Cardiac muscle cell (in vitro differentiated cells and primary cell): ENCODE measurements at regions not wholly inside any gene's neighbourhood (a gene's known extent, or its start where the extent isn't known, plus 50 kb on each side); places are given as distances from the start of the nearest gene placed in this dataset.
"Not testable (repeated sequence)": the region's sequence is repeated elsewhere in the genome, so short reads cannot be mapped to it uniquely, and the experiment has no call there.

Source experiments
- DNase-seq, 2 donors: peaks; one replicate each; pipeline versions ENCODE4 v3.0.0 to v3.0.0-alpha.2; 2010 to 2017; ENCODE audit warnings: low read depth in 1 of 2, low spot score in 1 of 2
- H3K27ac ChIP-seq: fragments of 200-600 bp; sonication (generic); 2 replicates; pipeline ENCODE4 v1.5.1; 2016
- H3K27me3 ChIP-seq: fragments of 200-600 bp; sonication (generic); 2 replicates; pipeline ENCODE4 v1.6.0; 2016; ENCODE audit warnings: control low read depth
- H3K36me3 ChIP-seq: fragments of 200-600 bp; sonication (generic); 2 replicates; pipeline ENCODE4 v1.5.1; 2016; ENCODE audit warnings: control low read depth
- H3K4me1 ChIP-seq: fragments of 200-600 bp; sonication (generic); 2 replicates; pipeline ENCODE4 v1.8.1; 2017; ENCODE audit warnings: low read depth, mild to moderate bottlenecking, mixed run types
- H3K4me3 ChIP-seq: fragments of 200-600 bp; sonication (generic); 2 replicates; pipeline ENCODE4 v1.5.1; 2016; ENCODE audit warnings: mild to moderate bottlenecking
- H3K9me3 ChIP-seq: fragments of 200-600 bp; sonication (generic); 2 replicates; pipeline ENCODE4 v1.5.1; 2017; ENCODE audit warnings: low read depth, mild to moderate bottlenecking, control low read depth
- TF ChIP-seq, protein P1 (sequence below): IDR thresholded peaks from 2 replicates; pipeline ENCODE4 v1.5.1; 2012; ENCODE audit warnings: low read depth, mild to moderate bottlenecking, low read length

DNA sequence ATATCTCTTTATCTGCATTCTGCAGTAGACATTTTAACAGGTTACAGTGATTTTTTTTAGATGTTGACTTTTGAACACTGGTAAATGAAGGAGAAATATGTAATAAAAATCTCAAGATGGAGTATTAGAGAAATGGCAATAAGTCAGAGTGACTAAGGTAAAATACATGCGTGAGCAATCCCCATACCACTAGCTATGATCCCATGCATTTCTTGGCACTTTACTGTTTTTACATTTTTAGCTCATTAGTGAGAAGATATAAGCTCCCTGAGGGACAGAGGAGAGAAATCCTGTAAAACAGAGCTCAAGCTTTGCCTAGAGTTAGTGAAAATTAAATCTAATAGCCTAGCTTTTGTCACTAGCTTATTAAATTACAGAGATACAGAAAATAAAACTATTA lies 181.9 kb upstream of the TRPM3 start:
- Histone ChIP-seq H3K9me3 (no peaks in the 10 kb centered on the region), H3K36me3 (no peaks in the 10 kb centered on the region), H3K4me1 (no peaks in the 10 kb centered on the region), H3K27ac (no peak overlapping the region), H3K4me3 (no peak overlapping the region), H3K27me3 (no peaks in the 10 kb centered on the region)
- peak in 1 of 2 donors; percentile 46 for DNase-seq
- TF ChIP-seq, protein P1, sequence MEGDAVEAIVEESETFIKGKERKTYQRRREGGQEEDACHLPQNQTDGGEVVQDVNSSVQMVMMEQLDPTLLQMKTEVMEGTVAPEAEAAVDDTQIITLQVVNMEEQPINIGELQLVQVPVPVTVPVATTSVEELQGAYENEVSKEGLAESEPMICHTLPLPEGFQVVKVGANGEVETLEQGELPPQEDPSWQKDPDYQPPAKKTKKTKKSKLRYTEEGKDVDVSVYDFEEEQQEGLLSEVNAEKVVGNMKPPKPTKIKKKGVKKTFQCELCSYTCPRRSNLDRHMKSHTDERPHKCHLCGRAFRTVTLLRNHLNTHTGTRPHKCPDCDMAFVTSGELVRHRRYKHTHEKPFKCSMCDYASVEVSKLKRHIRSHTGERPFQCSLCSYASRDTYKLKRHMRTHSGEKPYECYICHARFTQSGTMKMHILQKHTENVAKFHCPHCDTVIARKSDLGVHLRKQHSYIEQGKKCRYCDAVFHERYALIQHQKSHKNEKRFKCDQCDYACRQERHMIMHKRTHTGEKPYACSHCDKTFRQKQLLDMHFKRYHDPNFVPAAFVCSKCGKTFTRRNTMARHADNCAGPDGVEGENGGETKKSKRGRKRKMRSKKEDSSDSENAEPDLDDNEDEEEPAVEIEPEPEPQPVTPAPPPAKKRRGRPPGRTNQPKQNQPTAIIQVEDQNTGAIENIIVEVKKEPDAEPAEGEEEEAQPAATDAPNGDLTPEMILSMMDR, result no peak

DNA sequence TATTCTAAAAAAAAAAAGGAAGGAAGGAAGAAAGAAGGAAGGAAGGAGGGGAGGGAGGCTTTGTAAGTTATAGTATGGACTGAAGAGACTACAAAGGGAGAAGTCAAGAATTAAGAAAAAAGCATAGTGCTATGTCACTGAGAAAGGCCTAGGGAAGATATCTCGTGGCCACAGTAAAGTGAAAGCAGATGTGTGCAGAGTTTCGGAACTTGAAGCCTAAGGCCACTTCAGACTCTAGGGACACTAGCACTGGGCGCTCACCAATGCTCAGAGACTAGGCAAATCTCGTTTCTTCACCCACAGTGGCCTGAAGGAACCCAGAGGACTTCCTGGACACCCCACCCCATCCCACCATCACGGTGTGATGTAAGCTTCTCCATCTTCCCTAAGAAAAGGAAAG lies 181.4 kb upstream of the TRPM3 start:
- Histone ChIP-seq H3K27me3 (no peaks in the 10 kb centered on the region), H3K27ac (no peak overlapping the region), H3K9me3 (no peaks in the 10 kb centered on the region), H3K4me1 (no peaks in the 10 kb centered on the region), H3K36me3 (no peaks in the 10 kb centered on the region), H3K4me3 (no peak overlapping the region)
- no peak for DNase-seq
- TF ChIP-seq, protein P1, result no peak

DNA sequence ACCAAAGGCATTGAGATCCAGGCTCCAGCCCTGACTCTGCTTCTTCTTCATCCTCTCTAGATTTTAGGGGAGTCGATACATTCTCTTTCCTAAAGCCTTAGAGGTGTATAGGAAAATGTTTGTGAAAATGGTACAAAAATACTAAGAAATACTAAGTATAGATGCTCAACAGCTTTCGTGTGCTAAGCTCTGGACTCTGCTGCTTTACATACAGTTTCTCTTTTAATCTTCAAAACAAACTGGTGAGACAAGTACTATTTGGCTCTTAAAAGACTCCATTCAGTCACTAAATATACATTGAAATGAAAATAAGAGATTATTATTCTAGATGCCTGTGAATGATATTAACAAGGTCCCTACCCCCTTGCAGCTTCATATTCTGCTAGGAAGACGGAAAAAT lies 174.5 kb upstream of the TRPM3 start:
- Histone ChIP-seq H3K27ac (no peak overlapping the region), H3K9me3 (no peaks in the 10 kb centered on the region), H3K4me1 (no peaks in the 10 kb centered on the region), H3K36me3 (no peaks in the 10 kb centered on the region), H3K27me3 (no peaks in the 10 kb centered on the region), H3K4me3 (no peak overlapping the region)
- TF ChIP-seq, protein P1, result no peak
- no peak for DNase-seq

DNA sequence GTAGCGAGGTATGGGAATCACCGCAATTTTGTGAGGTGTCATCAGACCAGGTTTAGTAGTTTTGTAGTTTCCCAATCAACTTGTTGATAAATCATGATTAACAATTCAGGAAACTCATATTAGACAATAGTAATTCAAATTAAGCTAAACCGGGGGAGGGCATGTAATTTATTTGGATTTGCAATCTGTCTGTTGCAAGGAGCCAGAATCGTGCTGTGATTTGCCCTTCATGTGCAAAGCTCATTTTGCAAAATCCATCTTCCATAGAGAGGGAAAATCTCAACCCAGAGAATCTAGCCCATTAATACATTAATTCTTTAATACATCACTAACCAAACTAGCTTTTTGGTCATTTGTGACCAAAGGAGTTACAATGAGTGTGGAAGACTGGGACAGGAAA lies 164.7 kb upstream of the TRPM3 start:
- Histone ChIP-seq H3K36me3 (no peaks in the 10 kb centered on the region), H3K9me3 (no peaks in the 10 kb centered on the region), H3K4me1 (no peaks in the 10 kb centered on the region), H3K27me3 (no peaks in the 10 kb centered on the region), H3K4me3 (no peak overlapping the region), H3K27ac (no peak overlapping the region)
- no peak for DNase-seq
- TF ChIP-seq, protein P1, result no peak

DNA sequence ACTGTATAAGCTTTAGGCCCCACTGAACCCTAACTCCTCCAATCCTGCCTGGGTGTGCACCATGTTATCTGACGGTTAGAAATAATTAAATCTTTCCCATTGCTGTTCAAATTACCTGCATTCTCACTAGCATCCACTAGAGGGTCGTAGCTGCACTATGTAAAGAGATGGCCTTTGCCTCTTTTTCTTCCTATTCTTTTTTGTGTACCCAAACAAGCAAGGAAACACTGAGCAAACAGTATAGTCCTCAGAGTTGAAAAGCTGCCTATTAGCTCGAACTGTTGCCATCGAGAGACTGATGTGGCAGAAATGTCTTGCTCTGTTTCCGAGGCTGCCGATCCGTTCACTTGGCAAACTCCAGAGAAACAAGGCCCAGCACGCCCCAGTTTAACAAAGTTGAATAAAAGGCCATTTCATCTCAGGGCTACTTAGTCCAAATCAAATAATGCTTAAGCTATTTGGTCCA lies 163.8 kb upstream of the TRPM3 start:
- TF ChIP-seq, protein P1, result peak; percentile 89
- Histone ChIP-seq H3K27me3 (no peaks in the 10 kb centered on the region), H3K27ac (no peak overlapping the region), H3K4me1 (no peaks in the 10 kb centered on the region), H3K36me3 (no peaks in the 10 kb centered on the region), H3K9me3 (no peaks in the 10 kb centered on the region), H3K4me3 (no peak overlapping the region)
- DNase-seq, result peak; percentile 75 to 82

DNA sequence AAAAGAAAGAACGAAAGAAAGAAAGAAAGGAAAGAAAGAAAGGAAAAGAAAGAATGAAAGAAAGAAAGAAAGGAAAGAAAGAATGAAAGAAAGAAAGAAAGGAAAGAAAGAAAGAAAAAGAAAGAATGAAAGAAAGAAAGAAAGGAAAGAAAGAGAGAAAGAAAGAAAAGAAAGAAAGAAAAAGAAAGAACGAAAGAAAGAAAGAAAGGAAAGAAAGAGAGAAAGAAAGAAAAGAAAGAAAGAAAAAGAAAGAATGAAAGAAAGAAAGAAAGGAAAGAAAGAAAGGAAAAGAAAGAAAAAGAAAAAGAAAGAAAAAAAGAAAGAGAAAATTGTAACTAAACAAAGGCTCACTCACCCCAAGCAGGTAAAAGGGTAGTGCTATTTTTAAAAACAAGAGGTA lies 160.7 kb upstream of the TRPM3 start:
- H3K36me3 ChIP-seq, H3K4me1 ChIP-seq, H3K27ac ChIP-seq, H3K27me3 ChIP-seq, H3K9me3 ChIP-seq, DNase-seq, H3K4me3 ChIP-seq: not testable (repeated sequence)
